ENCODE measurements at regions not wholly inside any gene's neighbourhood (a gene's known extent, or its start where the extent isn't known, plus 50 kb on each side); places are given as distances from the start of the nearest gene placed in this dataset.

DNA sequence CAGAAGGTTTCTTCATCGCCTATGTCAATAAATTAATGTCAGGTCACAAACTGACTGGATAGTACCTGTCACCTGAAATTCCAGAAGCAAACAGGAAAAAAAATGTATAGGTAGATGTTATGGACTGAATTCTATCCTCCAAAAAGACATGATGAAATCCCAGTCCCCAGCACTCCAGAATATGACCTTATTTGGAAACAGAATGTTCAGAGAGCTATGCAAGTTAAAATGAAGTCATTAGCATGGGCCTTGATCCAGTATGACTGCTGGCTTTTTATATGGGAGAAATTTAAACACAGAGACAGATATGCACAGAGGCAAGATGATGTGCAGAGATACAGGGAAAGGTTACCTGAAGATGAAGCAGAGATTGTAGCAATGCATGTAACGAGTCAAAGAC is 953.4 kb downstream of the ZPLD1 start:
- H3K4me1 ChIP-seq = no peaks in the 10 kb centered on the region
- no peak overlapping the region for H3K27ac ChIP-seq
- no peaks in the 10 kb centered on the region for H3K9me3 ChIP-seq
- H3K4me3 ChIP-seq = no peak overlapping the region
- no peaks in the 10 kb centered on the region for H3K27me3 ChIP-seq (ENCODE audit: insufficient read depth in 3 of 3, low read length in 2 of 3)
- intact Hi-C loops (cut with DNase I) = no loop called here
- no peaks in the 10 kb centered on the region for H3K36me3 ChIP-seq (ENCODE audit: insufficient read depth in 1 of 2, low read depth in 1 of 2)
- whole genome bisulfite sequencing, 3 donors = 48 to 64% (median 62%) methylated on average over 2 of the region's 2 CpGs
- TF ChIP-seq, protein P1, sequence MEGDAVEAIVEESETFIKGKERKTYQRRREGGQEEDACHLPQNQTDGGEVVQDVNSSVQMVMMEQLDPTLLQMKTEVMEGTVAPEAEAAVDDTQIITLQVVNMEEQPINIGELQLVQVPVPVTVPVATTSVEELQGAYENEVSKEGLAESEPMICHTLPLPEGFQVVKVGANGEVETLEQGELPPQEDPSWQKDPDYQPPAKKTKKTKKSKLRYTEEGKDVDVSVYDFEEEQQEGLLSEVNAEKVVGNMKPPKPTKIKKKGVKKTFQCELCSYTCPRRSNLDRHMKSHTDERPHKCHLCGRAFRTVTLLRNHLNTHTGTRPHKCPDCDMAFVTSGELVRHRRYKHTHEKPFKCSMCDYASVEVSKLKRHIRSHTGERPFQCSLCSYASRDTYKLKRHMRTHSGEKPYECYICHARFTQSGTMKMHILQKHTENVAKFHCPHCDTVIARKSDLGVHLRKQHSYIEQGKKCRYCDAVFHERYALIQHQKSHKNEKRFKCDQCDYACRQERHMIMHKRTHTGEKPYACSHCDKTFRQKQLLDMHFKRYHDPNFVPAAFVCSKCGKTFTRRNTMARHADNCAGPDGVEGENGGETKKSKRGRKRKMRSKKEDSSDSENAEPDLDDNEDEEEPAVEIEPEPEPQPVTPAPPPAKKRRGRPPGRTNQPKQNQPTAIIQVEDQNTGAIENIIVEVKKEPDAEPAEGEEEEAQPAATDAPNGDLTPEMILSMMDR (IDR thresholded peaks at IDR 0.05) = no peak
- ATAC-seq = no peak
- no peak for DNase-seq

DNA sequence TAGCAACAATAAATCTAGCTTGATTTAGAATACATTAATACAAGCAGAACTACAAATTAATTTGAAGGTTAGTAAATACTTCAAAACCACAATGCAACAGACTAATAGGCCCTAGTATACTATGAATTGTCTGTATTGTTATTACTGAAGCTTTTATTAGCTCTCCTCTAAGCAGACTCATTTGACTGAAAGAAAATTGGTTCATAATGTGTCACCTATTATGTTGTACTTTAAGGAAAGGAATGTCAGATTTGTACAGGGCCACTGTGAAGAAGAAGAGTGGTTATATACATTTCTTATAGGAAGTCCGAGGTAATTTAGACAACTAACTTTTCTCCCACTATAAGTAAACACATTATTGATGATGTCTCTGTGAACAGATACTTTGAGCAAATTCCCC is 954.5 kb downstream of the ZPLD1 start:
- 84 to 89% (median 84%) methylated on average over 1 of the region's 1 CpG for WGBS, 3 donors
- TF ChIP-seq, protein P1 (IDR thresholded peaks at IDR 0.05) = no peak
- H3K27me3 ChIP-seq (ENCODE audit: insufficient read depth in 3 of 3, low read length in 2 of 3) = no peaks in the 10 kb centered on the region
- H3K4me3 ChIP-seq = no peak overlapping the region
- no peaks in the 10 kb centered on the region for H3K4me1 ChIP-seq
- no peaks in the 10 kb centered on the region for H3K9me3 ChIP-seq
- H3K36me3 ChIP-seq (ENCODE audit: insufficient read depth in 1 of 2, low read depth in 1 of 2) = no peaks in the 10 kb centered on the region
- intact Hi-C loops (cut with DNase I) = no loop called here
- H3K27ac ChIP-seq = no peak overlapping the region
- ATAC-seq = no peak
- no peak for DNase-seq

DNA sequence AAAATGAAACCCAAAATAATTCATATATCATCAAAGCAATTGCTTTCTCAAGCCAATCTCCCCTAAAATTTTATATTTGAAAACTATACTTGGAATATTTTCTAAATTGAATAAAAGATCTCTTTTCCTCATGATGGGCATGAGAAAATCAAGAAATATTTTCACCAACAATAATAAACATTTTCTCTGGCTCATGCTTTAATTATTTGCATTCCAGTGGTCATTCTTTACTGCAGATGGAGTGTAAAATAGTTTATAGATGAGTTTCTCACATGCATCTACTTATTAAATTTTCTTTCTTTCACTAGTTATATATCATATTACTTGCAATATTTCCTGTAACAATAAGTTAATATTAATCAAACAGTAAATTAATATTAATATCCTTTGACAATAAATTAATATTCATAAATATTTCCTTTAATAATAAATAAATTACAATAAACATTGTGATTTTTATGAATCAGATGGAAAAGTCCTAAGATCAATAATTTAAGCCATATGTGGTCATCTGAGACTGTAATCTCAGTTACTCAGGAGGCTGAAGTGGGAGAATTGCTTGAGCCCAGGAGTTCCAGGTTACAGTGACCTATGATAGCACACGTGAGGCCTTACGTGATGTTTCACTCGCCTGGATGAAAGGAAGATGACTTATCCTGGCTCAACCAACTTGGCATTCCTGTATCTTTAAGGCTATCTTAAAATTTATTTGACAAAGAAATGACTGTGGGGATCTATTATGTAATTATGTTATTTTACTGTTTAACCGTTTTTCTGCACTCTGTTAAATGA is 958.8 kb downstream of the ZPLD1 start:
- no peak for DNase-seq
- Histone ChIP-seq H3K9me3 (no peaks in the 10 kb centered on the region), H3K27ac (no peak overlapping the region), H3K4me1 (no peaks in the 10 kb centered on the region), H3K4me3 (no peak overlapping the region), H3K27me3 (ENCODE audit: insufficient read depth in 3 of 3, low read length in 2 of 3) (no peaks in the 10 kb centered on the region), H3K36me3 (ENCODE audit: insufficient read depth in 1 of 2, low read depth in 1 of 2) (no peaks in the 10 kb centered on the region)
- ATAC-seq = no peak
- TF ChIP-seq, protein P1 (IDR thresholded peaks at IDR 0.05) = no peak
- WGBS, 3 donors = 55 to 59% (median 55%) methylated on average over 4 of the region's 4 CpGs
- intact Hi-C loops (cut with DNase I) = no loop called here

DNA sequence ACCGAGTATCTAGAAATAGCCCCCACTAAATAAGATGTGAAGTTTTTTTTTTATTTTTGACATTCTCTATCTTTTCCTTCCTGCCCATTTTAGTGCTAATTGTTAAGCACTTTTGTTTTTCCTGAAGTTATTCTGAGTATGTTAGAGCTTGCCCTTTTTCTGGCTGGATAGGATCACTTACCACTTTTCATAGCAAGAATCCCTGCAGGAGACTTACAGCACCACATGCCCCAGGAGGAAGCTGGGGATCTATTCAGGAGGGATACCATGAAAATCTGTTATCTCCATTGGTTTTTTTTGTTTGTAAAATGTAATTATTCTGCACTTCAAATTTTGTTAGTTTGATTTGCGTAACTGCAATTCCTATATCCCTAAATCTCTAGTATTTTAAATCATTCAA is 968.4 kb downstream of the ZPLD1 start:
- Histone ChIP-seq H3K36me3 (ENCODE audit: insufficient read depth in 1 of 2, low read depth in 1 of 2) (no peaks in the 10 kb centered on the region), H3K27me3 (ENCODE audit: insufficient read depth in 3 of 3, low read length in 2 of 3) (no peaks in the 10 kb centered on the region), H3K9me3 (no peaks in the 10 kb centered on the region), H3K27ac (no peak overlapping the region), H3K4me3 (no peak overlapping the region), H3K4me1 (no peaks in the 10 kb centered on the region)
- WGBS, 3 donors = 73 to 80% (median 77%) methylated on average over 2 of the region's 2 CpGs
- DNase-seq (no peak), ATAC-seq (no peak)
- intact Hi-C loops (cut with DNase I) = no loop called here
- TF ChIP-seq, protein P1 (IDR thresholded peaks at IDR 0.05) = no peak

All from psoas muscle (tissue), 7 donors.